ENCODE measurements at regions not wholly inside any gene's neighbourhood (a gene's known extent, or its start where the extent isn't known, plus 50 kb on each side); places are given as distances from the start of the nearest gene placed in this dataset.

- no peaks in the 10 kb centered on the region for H3K4me1 ChIP-seq (ENCODE audit: control insufficient read depth in 2 of 2, insufficient read depth in 2 of 2, low read length in 2 of 2)
- peaks cover 0 to 3% of the 10 kb centered on the region in 2 donors for H3K9me3 ChIP-seq (ENCODE audit: control insufficient read depth in 2 of 2, insufficient read depth in 1 of 2, low read length in 1 of 2)
- H3K27me3 ChIP-seq (ENCODE audit: control insufficient read depth in 2 of 2, insufficient read depth in 1 of 2, low read length in 1 of 2), result no peaks in the 10 kb centered on the region
- H3K27ac ChIP-seq (ENCODE audit: low read depth in 1 of 2, low read length in 1 of 2), result no peak overlapping the region
- H3K4me3 ChIP-seq (ENCODE audit: low read length in 2 of 2), result no peak overlapping the region
- 99% methylated on average over 1 of the region's 1 CpG for WGBS
- H3K36me3 ChIP-seq (ENCODE audit: control insufficient read depth in 2 of 2, insufficient read depth in 2 of 2, low read length in 1 of 2), result no peaks in the 10 kb centered on the region
- DNase-seq (ENCODE audit: low read depth in 6 of 9, low spot score in 9 of 9), result no peak
Observed at GRCh38 chr9:107855164-107855563, 365.6 kb upstream of the KLF4 start.

GRCh38 chr9:107853461-107853860 is 363.9 kb upstream of the KLF4 start:
- Histone ChIP-seq H3K4me3 (ENCODE audit: low read length in 2 of 2) (no peak overlapping the region), H3K27ac (ENCODE audit: low read depth in 1 of 2, low read length in 1 of 2) (no peak overlapping the region), H3K27me3 (ENCODE audit: control insufficient read depth in 2 of 2, insufficient read depth in 1 of 2, low read length in 1 of 2) (no peaks in the 10 kb centered on the region), H3K9me3 (ENCODE audit: control insufficient read depth in 2 of 2, insufficient read depth in 1 of 2, low read length in 1 of 2) (peaks cover 0 to 3% of the 10 kb centered on the region in 2 donors), H3K36me3 (ENCODE audit: control insufficient read depth in 2 of 2, insufficient read depth in 2 of 2, low read length in 1 of 2) (no peaks in the 10 kb centered on the region), H3K4me1 (ENCODE audit: control insufficient read depth in 2 of 2, insufficient read depth in 2 of 2, low read length in 2 of 2) (no peaks in the 10 kb centered on the region)
- DNase-seq (ENCODE audit: low read depth in 6 of 9, low spot score in 9 of 9), result no peak
- 90% methylated on average over 6 of the region's 6 CpGs for WGBS

GRCh38 chr9:107852891-107853290 is 363.3 kb upstream of the KLF4 start:
- DNase-seq (ENCODE audit: low read depth in 6 of 9, low spot score in 9 of 9), result no peak
- Histone ChIP-seq H3K9me3 (ENCODE audit: control insufficient read depth in 2 of 2, insufficient read depth in 1 of 2, low read length in 1 of 2) (peaks cover 0 to 3% of the 10 kb centered on the region in 2 donors), H3K36me3 (ENCODE audit: control insufficient read depth in 2 of 2, insufficient read depth in 2 of 2, low read length in 1 of 2) (no peaks in the 10 kb centered on the region), H3K27me3 (ENCODE audit: control insufficient read depth in 2 of 2, insufficient read depth in 1 of 2, low read length in 1 of 2) (no peaks in the 10 kb centered on the region), H3K4me1 (ENCODE audit: control insufficient read depth in 2 of 2, insufficient read depth in 2 of 2, low read length in 2 of 2) (no peaks in the 10 kb centered on the region), H3K4me3 (ENCODE audit: low read length in 2 of 2) (no peak overlapping the region), H3K27ac (ENCODE audit: low read depth in 1 of 2, low read length in 1 of 2) (no peak overlapping the region)

- H3K9me3 ChIP-seq (ENCODE audit: control insufficient read depth in 2 of 2, insufficient read depth in 1 of 2, low read length in 1 of 2), result peaks cover 0 to 3% of the 10 kb centered on the region in 2 donors
- no peak overlapping the region for H3K4me3 ChIP-seq (ENCODE audit: low read length in 2 of 2)
- no peak for DNase-seq (ENCODE audit: low read depth in 6 of 9, low spot score in 9 of 9)
- 96% methylated on average over 6 of the region's 6 CpGs for WGBS
- H3K4me1 ChIP-seq (ENCODE audit: control insufficient read depth in 2 of 2, insufficient read depth in 2 of 2, low read length in 2 of 2), result no peaks in the 10 kb centered on the region
- H3K27ac ChIP-seq (ENCODE audit: low read depth in 1 of 2, low read length in 1 of 2), result no peak overlapping the region
- no peaks in the 10 kb centered on the region for H3K36me3 ChIP-seq (ENCODE audit: control insufficient read depth in 2 of 2, insufficient read depth in 2 of 2, low read length in 1 of 2)
- H3K27me3 ChIP-seq (ENCODE audit: control insufficient read depth in 2 of 2, insufficient read depth in 1 of 2, low read length in 1 of 2), result no peaks in the 10 kb centered on the region
Observed at GRCh38 chr9:107850653-107851052, 361.1 kb upstream of the KLF4 start.

- 83% methylated on average over 6 of the region's 6 CpGs for WGBS
- H3K9me3 ChIP-seq (ENCODE audit: control insufficient read depth in 2 of 2, insufficient read depth in 1 of 2, low read length in 1 of 2), result no peaks in the 10 kb centered on the region
Observed at GRCh38 chr9:107847978-107848964, 358.7 kb upstream of the KLF4 start.

GRCh38 chr9:107842530-107842929 is 353.0 kb upstream of the KLF4 start:
- no peak for DNase-seq (ENCODE audit: low read depth in 6 of 9, low spot score in 9 of 9)
- Histone ChIP-seq H3K4me3 (ENCODE audit: low read length in 2 of 2) (no peak overlapping the region), H3K27ac (ENCODE audit: low read depth in 1 of 2, low read length in 1 of 2) (no peak overlapping the region), H3K9me3 (ENCODE audit: control insufficient read depth in 2 of 2, insufficient read depth in 1 of 2, low read length in 1 of 2) (no peaks in the 10 kb centered on the region), H3K36me3 (ENCODE audit: control insufficient read depth in 2 of 2, insufficient read depth in 2 of 2, low read length in 1 of 2) (no peaks in the 10 kb centered on the region), H3K4me1 (ENCODE audit: control insufficient read depth in 2 of 2, insufficient read depth in 2 of 2, low read length in 2 of 2) (no peaks in the 10 kb centered on the region), H3K27me3 (ENCODE audit: control insufficient read depth in 2 of 2, insufficient read depth in 1 of 2, low read length in 1 of 2) (no peaks in the 10 kb centered on the region)
- 95% methylated on average over 6 of the region's 6 CpGs for WGBS

More at GRCh38 chr9:107847978-107848964, 358.7 kb upstream of the KLF4 start:
- no peaks in the 10 kb centered on the region for H3K27me3 ChIP-seq (ENCODE audit: control insufficient read depth in 2 of 2, insufficient read depth in 1 of 2, low read length in 1 of 2)
- no peaks in the 10 kb centered on the region for H3K4me1 ChIP-seq (ENCODE audit: control insufficient read depth in 2 of 2, insufficient read depth in 2 of 2, low read length in 2 of 2)
- DNase-seq (ENCODE audit: low read depth in 6 of 9, low spot score in 9 of 9), result no peak
- no peak overlapping the region for H3K4me3 ChIP-seq (ENCODE audit: low read length in 2 of 2)
- no peaks in the 10 kb centered on the region for H3K36me3 ChIP-seq (ENCODE audit: control insufficient read depth in 2 of 2, insufficient read depth in 2 of 2, low read length in 1 of 2)
- H3K27ac ChIP-seq (ENCODE audit: low read depth in 1 of 2, low read length in 1 of 2), result no peak overlapping the region

- Histone ChIP-seq H3K4me1 (ENCODE audit: control insufficient read depth in 2 of 2, insufficient read depth in 2 of 2, low read length in 2 of 2) (no peaks in the 10 kb centered on the region), H3K27ac (ENCODE audit: low read depth in 1 of 2, low read length in 1 of 2) (no peak overlapping the region), H3K9me3 (ENCODE audit: control insufficient read depth in 2 of 2, insufficient read depth in 1 of 2, low read length in 1 of 2) (no peaks in the 10 kb centered on the region), H3K36me3 (ENCODE audit: control insufficient read depth in 2 of 2, insufficient read depth in 2 of 2, low read length in 1 of 2) (no peaks in the 10 kb centered on the region), H3K4me3 (ENCODE audit: low read length in 2 of 2) (no peak overlapping the region), H3K27me3 (ENCODE audit: control insufficient read depth in 2 of 2, insufficient read depth in 1 of 2, low read length in 1 of 2) (no peaks in the 10 kb centered on the region)
- no peak for DNase-seq (ENCODE audit: low read depth in 6 of 9, low spot score in 9 of 9)
- WGBS, result 87% methylated on average over 2 of the region's 2 CpGs
Observed at GRCh38 chr9:107841076-107841475, 351.5 kb upstream of the KLF4 start.

GRCh38 chr9:107839371-107839770 is 349.8 kb upstream of the KLF4 start:
- no peak overlapping the region for H3K27ac ChIP-seq (ENCODE audit: low read depth in 1 of 2, low read length in 1 of 2)
- H3K4me1 ChIP-seq (ENCODE audit: control insufficient read depth in 2 of 2, insufficient read depth in 2 of 2, low read length in 2 of 2), result no peaks in the 10 kb centered on the region
- 90% methylated on average over 1 of the region's 1 CpG for WGBS
- H3K36me3 ChIP-seq (ENCODE audit: control insufficient read depth in 2 of 2, insufficient read depth in 2 of 2, low read length in 1 of 2), result no peaks in the 10 kb centered on the region
- H3K27me3 ChIP-seq (ENCODE audit: control insufficient read depth in 2 of 2, insufficient read depth in 1 of 2, low read length in 1 of 2), result no peaks in the 10 kb centered on the region
- H3K4me3 ChIP-seq (ENCODE audit: low read length in 2 of 2), result no peak overlapping the region
- no peaks in the 10 kb centered on the region for H3K9me3 ChIP-seq (ENCODE audit: control insufficient read depth in 2 of 2, insufficient read depth in 1 of 2, low read length in 1 of 2)
- no peak for DNase-seq (ENCODE audit: low read depth in 6 of 9, low spot score in 9 of 9)

- H3K4me3 ChIP-seq (ENCODE audit: low read length in 2 of 2), result no peak overlapping the region
- 87% methylated on average over 1 of the region's 1 CpG for WGBS
- no peak for DNase-seq (ENCODE audit: low read depth in 6 of 9, low spot score in 9 of 9)
Observed at GRCh38 chr9:107838766-107839165, 349.2 kb upstream of the KLF4 start.

More at GRCh38 chr9:107838766-107839165, 349.2 kb upstream of the KLF4 start:
- Histone ChIP-seq H3K27ac (ENCODE audit: low read depth in 1 of 2, low read length in 1 of 2) (no peak overlapping the region), H3K9me3 (ENCODE audit: control insufficient read depth in 2 of 2, insufficient read depth in 1 of 2, low read length in 1 of 2) (no peaks in the 10 kb centered on the region), H3K27me3 (ENCODE audit: control insufficient read depth in 2 of 2, insufficient read depth in 1 of 2, low read length in 1 of 2) (no peaks in the 10 kb centered on the region), H3K4me1 (ENCODE audit: control insufficient read depth in 2 of 2, insufficient read depth in 2 of 2, low read length in 2 of 2) (no peaks in the 10 kb centered on the region), H3K36me3 (ENCODE audit: control insufficient read depth in 2 of 2, insufficient read depth in 2 of 2, low read length in 1 of 2) (no peaks in the 10 kb centered on the region)
